H1 (cell line): ENCODE measurements at regions not wholly inside any gene's neighbourhood (a gene's known extent, or its start where the extent isn't known, plus 50 kb on each side); places are given as distances from the start of the nearest gene placed in this dataset.

Source experiments
- CTCF ChIA-PET: fragments of 300-600 bp; sonication (Branson Sonifier 250); formaldehyde crosslinking; loops from one replicate; lab custom pipeline; 2021; ENCODE audit not compliant: partially characterized antibody; lab: Charles Lee
- POLR2A ChIA-PET: fragments of 300-600 bp; sonication (Branson Sonifier 250); formaldehyde crosslinking; loops from one replicate; lab custom pipeline; 2021; ENCODE audit warnings: inconsistent platforms; ENCODE audit not compliant: partially characterized antibody; lab: Charles Lee
- DNase-seq, 2 experiments: peaks; one replicate each; pipeline versions ENCODE4 v3.0.0 to v3.0.0-alpha.2; 2010 to 2022; ENCODE audit warnings: low spot score in 2 of 2, low read depth in 1 of 2, mixed read lengths in 1 of 2
- FAIRE-seq: peaks from 2 replicates; lab custom pipeline; 2011; peaks lifted over from hg19 to GRCh38; lab: Jason Lieb, UNC
- H2AFZ ChIP-seq: 2 replicates; pipeline ENCODE4 v1.8.1; 2012; ENCODE audit warnings: low read length, inconsistent platforms
- H2AK5ac ChIP-seq: 2 replicates; pipeline ENCODE4 v1.6.1; 2013; ENCODE audit warnings: low read depth, low read length
- H2BK120ac ChIP-seq: replicated peaks from 2 replicates; pipeline ENCODE3; 2013; ENCODE audit warnings: low read depth, low read length, inconsistent platforms
- H2BK12ac ChIP-seq: 2 replicates; pipeline ENCODE4 v1.6.1; 2013; ENCODE audit warnings: low read depth, low read length
- H2BK15ac ChIP-seq: 2 replicates; pipeline ENCODE4 v1.6.1; 2013; ENCODE audit warnings: low read length
- H2BK20ac ChIP-seq: 2 replicates; pipeline ENCODE4 v1.6.1; 2013; ENCODE audit warnings: low read length
- H2BK5ac ChIP-seq: 2 replicates; pipeline ENCODE4 v1.6.1; 2013; ENCODE audit warnings: low read depth, low read length
- H3K14ac ChIP-seq: 2 replicates; pipeline ENCODE4 v1.6.1; 2013; ENCODE audit warnings: inconsistent platforms; ENCODE audit not compliant: insufficient read length
- H3K18ac ChIP-seq: 2 replicates; pipeline ENCODE4 v1.6.1; 2013; ENCODE audit warnings: low read length; ENCODE audit errors: extremely low read depth
- H3K23ac ChIP-seq: 2 replicates; pipeline ENCODE4 v1.6.1; 2013; ENCODE audit warnings: inconsistent platforms; ENCODE audit not compliant: insufficient read length
- H3K23me2 ChIP-seq: 2 replicates; pipeline ENCODE4 v1.6.1; 2013; ENCODE audit warnings: low read depth, low read length
- H3K27ac ChIP-seq: 2 replicates; pipeline ENCODE4 v1.6.1; 2011; ENCODE audit warnings: low read depth, low read length, inconsistent platforms
- H3K27me3 ChIP-seq, 4 experiments: replicated peaks in 1 of 4; 1 replicate in 1 of 4; 2 replicates in 3 of 4; pipeline versions ENCODE4 v1.6.1 to v1.8.1; 2011 to 2013; ENCODE audit warnings: low read length in 3 of 4, mild to moderate bottlenecking in 3 of 4, inconsistent platforms in 2 of 4, mixed read lengths in 2 of 4, moderate library complexity in 1 of 4; ENCODE audit not compliant: control insufficient read depth in 3 of 4, insufficient read depth in 3 of 4; ENCODE audit errors: extremely low read depth in 1 of 4
- H3K36me3 ChIP-seq, 4 experiments: 2 replicates each; pipeline versions ENCODE4 v1.6.1 to v1.8.1; 2011 to 2013; ENCODE audit warnings: mild to moderate bottlenecking in 4 of 4, low read length in 3 of 4, moderate library complexity in 2 of 4, control low read depth in 1 of 4, inconsistent platforms in 1 of 4; ENCODE audit not compliant: insufficient read depth in 4 of 4, control insufficient read depth in 2 of 4
- H3K4ac ChIP-seq: replicated peaks from 2 replicates; pipeline ENCODE3; 2013; ENCODE audit warnings: low read length, low read depth, mixed read lengths, inconsistent platforms; ENCODE audit not compliant: insufficient read length
- H3K4me1 ChIP-seq, 4 experiments: replicated peaks in 1 of 4; 1 replicate in 1 of 4; 2 replicates in 3 of 4; pipeline versions ENCODE4 v1.6.1 to v1.8.1; 2011 to 2013; ENCODE audit warnings: low read length in 3 of 4, inconsistent platforms in 2 of 4, mixed read lengths in 1 of 4; ENCODE audit not compliant: insufficient read depth in 4 of 4, control insufficient read depth in 3 of 4
- H3K4me2 ChIP-seq, 2 experiments: 2 replicates each; pipeline versions ENCODE4 v1.6.1 to v1.8.1; 2011 to 2013; ENCODE audit warnings: low read depth in 2 of 2, low read length in 2 of 2, control low read depth in 1 of 2, inconsistent platforms in 1 of 2, mild to moderate bottlenecking in 1 of 2; ENCODE audit not compliant: insufficient read depth in 1 of 2
- H3K4me3 ChIP-seq, 4 experiments: fragments of 200-600, 300-600 bp in 1 of 4; sonication (generic), shearing (Covaris generic), sonication (Bioruptor Twin) in 1 of 4; 2 replicates each; pipeline versions ENCODE4 v1.5.1 to v1.8.1; 2011 to 2016; ENCODE audit warnings: low read length in 4 of 4, low read depth in 3 of 4, control low read depth in 2 of 4, inconsistent platforms in 2 of 4, mild to moderate bottlenecking in 2 of 4, mixed read lengths in 1 of 4, moderate library complexity in 1 of 4; ENCODE audit not compliant: insufficient read depth in 2 of 4; ENCODE audit errors: extremely low read depth in 1 of 4
- H3K56ac ChIP-seq: replicated peaks from 2 replicates; pipeline ENCODE3; 2013; ENCODE audit warnings: low read depth, mild to moderate bottlenecking, mixed read lengths, low read length, inconsistent platforms; ENCODE audit not compliant: insufficient read length
- H3K79me1 ChIP-seq: 2 replicates; pipeline ENCODE4 v1.6.1; 2013; ENCODE audit warnings: low read depth, low read length, control low read depth
- H3K79me2 ChIP-seq, 2 experiments: 2 replicates each; pipeline versions ENCODE4 v1.6.1 to v1.8.1; 2012 to 2013; ENCODE audit warnings: low read length in 2 of 2, mild to moderate bottlenecking in 2 of 2, inconsistent platforms in 1 of 2; ENCODE audit not compliant: insufficient read depth in 2 of 2, control insufficient read depth in 1 of 2
- H3K9ac ChIP-seq, 4 experiments: replicated peaks in 1 of 4; 1 replicate in 1 of 4; 2 replicates in 3 of 4; pipeline versions ENCODE4 v1.6.1 to v1.8.1; 2011 to 2013; ENCODE audit warnings: low read depth in 3 of 4, low read length in 3 of 4, control low read depth in 2 of 4, mild to moderate bottlenecking in 2 of 4, moderate library complexity in 2 of 4, inconsistent platforms in 1 of 4; ENCODE audit errors: extremely low read depth in 1 of 4
- H3K9me3 ChIP-seq, 2 experiments: 2 replicates each; pipeline versions ENCODE4 v1.6.1 to v1.8.1; 2012 to 2013; ENCODE audit warnings: mild to moderate bottlenecking in 2 of 2, moderate library complexity in 2 of 2, control low read depth in 1 of 2, inconsistent platforms in 1 of 2, low read depth in 1 of 2, low read length in 1 of 2, mixed read lengths in 1 of 2; ENCODE audit not compliant: insufficient read depth in 2 of 2
- H4K20me1 ChIP-seq, 2 experiments: replicated peaks in 1 of 2; 2 replicates each; pipeline versions ENCODE3 to v1.8.1; 2011 to 2013; ENCODE audit warnings: inconsistent platforms in 2 of 2, low read length in 2 of 2, mild to moderate bottlenecking in 1 of 2; ENCODE audit not compliant: insufficient read depth in 2 of 2, control insufficient read depth in 1 of 2
- H4K5ac ChIP-seq: 2 replicates; pipeline ENCODE4 v1.6.1; 2013; ENCODE audit warnings: low read length, low read depth, mixed read lengths, inconsistent platforms; ENCODE audit not compliant: insufficient read length
- H4K8ac ChIP-seq: 2 replicates; pipeline ENCODE4 v1.8.0; 2013; ENCODE audit warnings: mild to moderate bottlenecking, moderate library complexity, low read length, inconsistent platforms; ENCODE audit not compliant: insufficient read depth; ENCODE audit errors: extremely low read depth
- H4K91ac ChIP-seq: replicated peaks from 2 replicates; pipeline ENCODE3; 2013; ENCODE audit warnings: low read length, mixed read lengths, inconsistent platforms; ENCODE audit not compliant: insufficient read length
- CBX5 ChIP-seq: fragments of 300-800, 300-1000 bp; sonication (generic); IDR thresholded peaks from 2 replicates; pipeline ENCODE4 v1.7.1; 2016; ENCODE audit warnings: antibody characterized with exemption, low read length, low read depth
- NRF1 ChIP-seq: IDR thresholded peaks from 2 replicates; pipeline ENCODE4 v1.6.1; 2011; ENCODE audit warnings: mild to moderate bottlenecking, low read depth, low read length, improper control_type of control experiment
- SIN3A ChIP-seq, 2 experiments: IDR thresholded peaks in 1 of 2; conservative IDR thresholded peaks in 1 of 2; 2 replicates each; pipeline ENCODE4 v1.6.1; 2011 to 2012; ENCODE audit warnings: low read length in 2 of 2, improper control_type of control experiment in 1 of 2, low read depth in 1 of 2, mild to moderate bottlenecking in 1 of 2
- SUZ12 ChIP-seq: fragments of 200-600 bp; sonication (generic); IDR thresholded peaks from 2 replicates; pipeline ENCODE4 v1.6.1; 2012; ENCODE audit warnings: mild to moderate bottlenecking, inconsistent platforms, low read length, moderate library complexity, mixed read lengths
- TCF12 ChIP-seq: IDR thresholded peaks from 2 replicates; pipeline ENCODE4 v1.6.1; 2011; ENCODE audit warnings: low read depth, mild to moderate bottlenecking, low read length
- ZNF274 ChIP-seq: IDR thresholded peaks from 2 replicates; pipeline ENCODE4 v1.7.0; 2012; ENCODE audit warnings: low read length, borderline replicate concordance; ENCODE audit errors: extremely low read depth
- WGBS, 2 experiments: shearing (Covaris generic) in 1 of 2; methylation state at CpG; one replicate each; pipeline versions ENCODE4 v1.1.6 to v1.1.7; 2013 to 2015; ENCODE audit warnings: low lambda C conversion rate in 2 of 2, mixed read lengths in 2 of 2, inconsistent platforms in 1 of 2, low coverage in 1 of 2, missing lambda C conversion rate in 1 of 2; ENCODE audit not compliant: insufficient replicate concordance in 2 of 2, insufficient coverage in 1 of 2, insufficient read length in 1 of 2; ENCODE audit errors: extremely low coverage in 1 of 2, missing lambda C conversion rate in 1 of 2; 5-methylcytosine and 5-hydroxymethylcytosine counted together

DNA sequence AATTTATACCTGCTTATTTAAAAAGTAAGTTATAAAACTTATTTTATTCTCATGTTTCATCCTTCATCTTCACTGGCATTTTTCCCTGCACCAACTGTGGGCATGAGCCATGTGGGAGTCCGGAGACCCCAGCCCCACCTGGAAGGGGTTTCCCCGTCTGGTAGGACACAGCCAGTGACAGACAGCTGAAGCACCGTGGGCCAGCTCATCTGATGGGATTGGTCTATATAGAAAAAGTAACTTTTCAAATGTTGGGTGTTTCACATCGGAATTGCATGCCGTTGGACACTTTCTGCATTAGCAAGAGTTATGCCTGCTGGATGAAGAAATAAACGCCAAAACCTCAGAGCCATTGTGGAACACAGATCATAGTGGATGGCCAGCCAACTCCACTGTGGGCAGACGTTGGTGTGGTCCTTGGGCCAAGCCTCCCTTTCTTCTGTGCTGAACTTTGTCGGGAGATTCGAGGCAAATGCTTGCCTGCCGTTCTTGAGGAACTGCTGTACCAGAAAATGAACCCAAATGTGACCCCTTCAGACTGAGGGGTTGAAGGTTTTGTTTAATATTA lies 1329.3 kb downstream of the TBC1D22A start:
- Histone ChIP-seq H2BK5ac (no peak overlapping the region), H3K79me1 (no peaks in the 10 kb centered on the region; the same call in 1 of the 2 replicates), H3K4me1 (peaks cover 0 to 7% (median 0%) of the 10 kb centered on the region in 4 experiments; a peak in 2 of 7 replicates), H4K8ac (no peak overlapping the region), H3K27ac (no peak overlapping the region), H3K27me3 (no peaks in the 10 kb centered on the region), H3K23me2 (no peaks in the 10 kb centered on the region), H3K23ac (no peak overlapping the region), H2BK12ac (no peak overlapping the region), H3K56ac (no peak overlapping the region), H4K20me1 (no peaks in the 10 kb centered on the region), H3K4me3 (no peak overlapping the region), H2AK5ac (no peak overlapping the region), H2AFZ (no peak overlapping the region), H2BK20ac (no peak overlapping the region), H3K36me3 (no peaks in the 10 kb centered on the region), H4K91ac (no peak overlapping the region), H2BK15ac (no peak overlapping the region), H3K4me2 (no peak overlapping the region), H3K9me3 (no peaks in the 10 kb centered on the region), H2BK120ac (no peak overlapping the region), H4K5ac (no peak overlapping the region), H3K79me2 (no peaks in the 10 kb centered on the region), H3K18ac (no peak overlapping the region), H3K9ac (no peak overlapping the region), H3K14ac (no peak overlapping the region), H3K4ac (no peak overlapping the region)
- POLR2A ChIA-PET, result no interaction called here
- DNase-seq, result no peak
- CTCF ChIA-PET, result interaction anchor here (0.6 kb wide), 1 partner anchor 464 kb away, joined by 4 read pairs; no protein-coding TSS in a partner anchor
- no peak for FAIRE-seq
- WGBS, 2 experiments, result 88% methylated on average over 10 of the region's 10 CpGs; no CpG with 5 or more reads in 1 of the 2 experiments
- TF ChIP-seq SIN3A (conservative IDR thresholded peaks at IDR 0.05 in 1 of 2, IDR thresholded peaks at IDR 0.05 in 1 of 2; ENCODE audit: low read depth in 1 of 2, low read length in 2 of 2), result no peak
- no peak for TF ChIP-seq SUZ12
- no peak for TF ChIP-seq ZNF274
- no peak for TF ChIP-seq NRF1
- TF ChIP-seq TCF12, result no peak
- TF ChIP-seq CBX5, result no peak
